ENCODE measurements at regions not wholly inside any gene's neighbourhood (a gene's known extent, or its start where the extent isn't known, plus 50 kb on each side); places are given as distances from the start of the nearest gene placed in this dataset.

GRCh38 chr1:234529095-234529949, 50.3 kb upstream of the TARBP1 start:
- DNase-seq: no peak
- ATAC-seq: no peak
- no peak overlapping the region for H3K4me3 ChIP-seq
- H3K4me1 ChIP-seq: peaks cover 39 to 88% of the 10 kb centered on the region in 2 donors
- H3K27ac ChIP-seq: peak overlapping the region in 1 of 2 donors; percentile 13
- H3K36me3 ChIP-seq: no peaks in the 10 kb centered on the region
- H3K9me3 ChIP-seq: no peaks in the 10 kb centered on the region
- no peaks in the 10 kb centered on the region for H3K27me3 ChIP-seq
- intact Hi-C loops (cut with DNase I): no loop called here
- no peak for TF ChIP-seq CTCF (IDR thresholded peaks at IDR 0.05)
